HPDE6-E6E7 (cell line): ENCODE measurements at regions not wholly inside any gene's neighbourhood (a gene's known extent, or its start where the extent isn't known, plus 50 kb on each side); places are given as distances from the start of the nearest gene placed in this dataset.
"Not testable (repeated sequence)": the region's sequence is repeated elsewhere in the genome, so short reads cannot be mapped to it uniquely, and the experiment has no call there.

Experiments used
- DNase-seq: peaks from one replicate; pipeline ENCODE4 v3.0.0; 2011; ENCODE audit warnings: missing footprints; ENCODE audit errors: extremely low spot score

DNA sequence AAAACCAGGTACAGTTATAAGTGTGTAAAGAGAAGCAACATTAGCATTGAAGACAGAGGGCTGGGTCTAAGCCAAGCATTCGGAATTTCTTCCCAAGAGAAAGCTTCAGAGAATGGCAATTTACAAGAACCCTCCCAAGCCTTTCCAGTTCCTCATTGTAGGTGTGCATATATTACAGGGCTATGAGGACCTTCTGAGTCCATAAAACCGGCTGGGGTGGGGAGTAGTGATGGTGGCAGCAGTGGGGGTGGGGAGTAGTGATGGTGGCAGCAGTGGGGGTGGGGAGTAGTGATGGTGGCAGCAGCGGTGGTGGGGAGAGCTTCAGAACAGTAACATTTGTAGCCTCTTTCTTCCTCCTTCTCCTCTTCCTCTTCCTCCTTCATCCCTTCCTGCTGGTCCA, 368.7 kb upstream of the UMPS start:
- DNase-seq: no peak

DNA sequence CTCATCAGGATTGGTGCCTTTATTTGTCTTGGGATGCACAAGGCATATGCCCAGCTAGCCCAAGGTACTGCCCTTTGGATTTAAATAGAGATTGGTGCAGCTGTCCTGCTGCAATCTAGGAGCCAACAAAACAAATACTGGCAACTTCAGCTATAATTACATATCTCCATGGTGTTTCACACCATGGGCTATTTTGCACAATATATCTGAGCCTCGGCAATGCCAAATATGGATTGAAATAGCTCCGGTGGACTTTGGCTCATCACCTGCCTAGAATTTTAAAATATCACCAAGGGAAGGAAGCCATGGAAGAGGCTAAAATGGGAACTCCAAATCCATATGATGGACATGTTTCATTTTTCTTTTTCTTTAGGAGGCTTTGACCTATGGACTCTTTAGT, 367.8 kb upstream of the UMPS start:
- DNase-seq: no peak

DNA sequence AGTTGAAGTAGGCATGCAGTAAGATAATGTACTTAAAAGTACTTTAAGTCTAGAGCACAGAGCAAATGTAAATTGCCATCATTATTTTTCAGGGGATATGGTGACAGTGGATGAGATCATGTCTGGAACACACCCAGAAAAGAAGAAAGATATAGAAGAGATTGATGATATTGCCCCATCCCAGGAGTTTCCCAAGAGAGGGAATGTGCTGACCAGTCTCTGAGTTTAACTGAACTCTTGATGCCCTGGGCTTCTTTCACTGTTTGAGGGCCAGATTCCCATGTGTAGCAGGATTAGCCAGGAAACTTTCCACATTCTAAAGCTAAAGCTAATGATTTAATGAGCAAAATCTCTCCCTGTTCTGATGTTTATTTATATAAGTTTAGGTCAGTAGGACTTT, 366.8 kb upstream of the UMPS start:
- no peak for DNase-seq

DNA sequence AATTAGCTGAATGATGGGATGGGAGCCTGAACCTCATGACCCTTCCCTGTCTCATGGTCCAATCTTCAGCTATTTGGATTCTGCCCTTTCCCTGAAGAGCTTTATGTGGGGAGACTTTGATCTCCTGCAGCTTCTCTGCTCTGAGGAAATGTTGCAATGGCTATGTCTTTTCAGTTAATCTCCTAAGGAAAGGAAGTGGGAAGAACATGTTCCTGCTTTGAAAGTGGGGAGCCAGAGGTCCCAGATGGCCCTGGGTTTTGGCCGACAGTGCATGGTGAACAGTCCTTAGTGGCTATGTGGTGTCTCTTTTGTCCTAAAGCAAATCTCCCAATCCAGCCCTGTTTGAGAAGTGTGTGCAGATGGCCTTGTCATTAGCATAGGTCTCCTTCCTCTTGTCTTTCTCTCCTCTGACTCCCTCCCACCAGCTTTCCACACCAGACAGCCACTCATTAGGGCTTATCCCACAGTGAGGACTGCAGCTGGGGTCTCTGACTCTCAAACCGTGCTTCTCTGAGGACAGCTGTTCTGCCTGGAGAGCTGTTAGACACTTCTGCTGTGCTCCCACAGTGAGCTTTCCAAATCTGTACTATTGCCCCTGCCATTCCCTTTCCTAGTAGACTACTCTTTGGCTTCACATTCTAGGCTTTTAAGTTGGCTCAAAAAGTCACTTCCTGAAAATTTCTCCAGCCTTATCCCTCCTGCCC, 365.8 kb upstream of the UMPS start:
- no peak for DNase-seq

DNA sequence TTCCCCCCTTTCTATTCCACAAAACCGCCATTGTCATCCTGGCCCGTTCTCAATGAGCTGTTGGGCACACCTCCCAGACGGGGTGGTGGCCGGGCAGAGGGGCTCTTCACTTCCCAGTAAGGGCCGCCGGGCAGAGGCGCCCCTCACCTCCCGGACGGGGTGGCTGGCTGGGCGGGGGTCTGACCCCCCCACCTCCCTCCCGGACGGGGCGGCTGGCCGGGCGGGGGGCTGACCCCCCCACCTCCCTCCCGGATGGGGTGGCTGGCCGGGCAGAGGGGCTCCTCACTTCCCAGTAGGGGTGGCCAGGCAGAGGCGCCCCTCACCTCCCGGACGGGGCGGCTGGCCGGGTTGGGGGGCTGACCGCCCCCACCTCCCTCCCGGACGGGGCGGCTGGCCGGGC, 363.6 kb upstream of the UMPS start:
- DNase-seq: not testable (repeated sequence)

DNA sequence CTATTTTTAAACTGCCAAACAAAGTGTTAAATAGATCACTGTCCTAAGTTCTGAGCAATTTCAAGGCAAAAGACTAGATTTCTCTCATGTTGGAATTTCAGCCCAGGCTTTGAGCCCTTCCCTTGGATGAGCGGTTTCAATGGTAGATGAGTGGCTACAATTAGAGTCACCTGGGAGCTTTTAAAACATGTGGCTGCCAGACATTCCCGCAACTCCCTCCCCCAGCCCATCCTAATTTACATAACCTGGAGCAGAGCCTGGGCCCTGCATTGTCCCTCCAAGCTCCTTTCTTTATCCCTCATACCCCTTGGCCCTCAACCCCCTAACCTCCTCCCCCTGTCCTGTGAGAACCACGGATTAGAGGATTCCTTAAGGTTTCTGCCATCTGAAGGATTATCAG, 357.5 kb upstream of the UMPS start:
- no peak for DNase-seq

DNA sequence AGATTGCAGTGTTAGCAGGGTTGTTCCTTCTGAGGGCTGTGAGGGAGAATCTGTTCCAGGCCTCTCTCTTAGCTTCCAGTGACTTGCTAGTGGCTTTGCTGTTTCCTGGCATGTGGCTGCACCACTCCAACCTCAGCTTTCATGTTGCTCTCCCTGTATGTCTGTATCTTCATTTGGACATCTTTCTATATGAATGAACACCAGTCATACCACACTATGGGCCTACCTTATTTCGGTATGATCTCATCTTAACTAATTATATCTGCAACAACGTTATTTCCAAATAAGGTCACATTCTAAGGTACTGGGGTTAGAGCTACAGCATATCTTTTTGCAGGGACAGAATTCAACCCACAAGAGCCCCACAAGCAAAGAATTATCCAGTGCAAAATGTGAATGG, 356.7 kb upstream of the UMPS start:
- DNase-seq: no peak

DNA sequence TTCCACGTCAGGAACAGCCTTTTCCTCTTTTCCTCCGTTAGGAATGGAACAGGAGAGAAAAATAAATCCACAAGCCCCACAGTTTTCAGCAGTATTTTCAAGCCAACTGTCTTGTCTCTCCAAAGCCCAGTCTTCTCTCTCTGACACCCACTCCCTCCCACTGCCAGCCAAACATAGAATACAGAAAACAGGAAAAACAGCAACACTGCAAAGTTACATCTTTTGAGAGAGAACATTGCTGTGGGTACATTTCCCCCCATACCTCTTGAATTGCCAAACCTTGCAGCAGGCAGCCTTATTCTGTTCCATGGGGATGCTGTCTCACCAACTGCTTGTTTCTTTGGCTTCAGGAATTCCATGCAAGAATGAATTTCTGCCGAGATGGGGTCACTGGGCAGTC, 355.7 kb upstream of the UMPS start:
- no peak for DNase-seq

DNA sequence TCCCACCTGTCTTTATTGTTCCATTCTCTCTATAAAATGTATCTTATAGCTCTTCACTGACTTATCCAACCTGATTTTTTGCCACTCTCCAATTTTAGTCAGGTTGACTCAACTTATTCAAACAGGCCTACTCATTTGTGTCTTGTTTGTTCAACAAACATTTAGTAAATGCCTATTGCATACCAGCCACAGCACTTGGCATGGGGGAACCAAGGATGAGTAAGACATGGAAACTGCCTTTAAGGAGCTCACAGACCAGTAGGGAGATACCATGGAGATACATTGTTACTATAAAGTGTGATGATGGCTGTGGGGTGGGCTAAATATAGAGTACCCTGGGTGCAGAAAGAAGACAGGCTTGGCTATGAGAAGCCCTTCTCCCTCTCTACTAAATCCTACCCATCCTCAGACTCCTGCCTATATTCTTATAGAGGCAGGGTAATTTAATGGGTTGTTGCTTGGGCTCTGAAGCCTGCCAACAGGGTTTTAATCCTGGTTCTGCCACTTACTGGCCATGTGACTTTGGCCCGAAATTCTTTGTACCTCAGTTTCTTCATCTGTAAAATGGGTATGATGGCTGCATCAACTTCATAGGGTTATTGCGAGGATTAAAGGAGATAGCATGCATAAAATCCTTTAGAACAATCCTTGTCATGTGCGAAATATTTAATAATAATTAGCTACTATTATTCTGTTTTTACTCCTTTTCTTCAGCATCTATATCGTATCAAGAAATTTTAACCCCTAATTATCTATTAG, 348.5 kb upstream of the UMPS start:
- no peak for DNase-seq

DNA sequence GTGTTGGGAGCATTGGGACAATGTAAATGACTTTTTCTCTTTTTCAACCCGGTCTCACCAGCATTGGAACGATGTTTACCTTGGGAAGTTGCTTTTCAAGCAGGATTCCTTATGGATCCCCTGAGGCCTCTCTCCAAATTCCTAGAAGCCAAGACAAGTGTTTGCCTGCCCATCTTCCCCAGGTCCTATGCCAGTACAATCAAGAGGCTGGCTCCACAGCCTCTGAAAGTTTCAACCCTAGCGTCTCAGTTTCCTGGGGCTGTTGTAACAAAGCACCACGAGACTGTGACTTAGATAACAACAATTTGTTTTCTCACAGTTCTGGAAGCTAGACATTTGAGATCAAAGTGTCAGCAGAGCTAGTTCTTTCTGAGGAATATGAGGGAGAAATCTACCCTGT, 347.2 kb upstream of the UMPS start:
- DNase-seq: no peak

DNA sequence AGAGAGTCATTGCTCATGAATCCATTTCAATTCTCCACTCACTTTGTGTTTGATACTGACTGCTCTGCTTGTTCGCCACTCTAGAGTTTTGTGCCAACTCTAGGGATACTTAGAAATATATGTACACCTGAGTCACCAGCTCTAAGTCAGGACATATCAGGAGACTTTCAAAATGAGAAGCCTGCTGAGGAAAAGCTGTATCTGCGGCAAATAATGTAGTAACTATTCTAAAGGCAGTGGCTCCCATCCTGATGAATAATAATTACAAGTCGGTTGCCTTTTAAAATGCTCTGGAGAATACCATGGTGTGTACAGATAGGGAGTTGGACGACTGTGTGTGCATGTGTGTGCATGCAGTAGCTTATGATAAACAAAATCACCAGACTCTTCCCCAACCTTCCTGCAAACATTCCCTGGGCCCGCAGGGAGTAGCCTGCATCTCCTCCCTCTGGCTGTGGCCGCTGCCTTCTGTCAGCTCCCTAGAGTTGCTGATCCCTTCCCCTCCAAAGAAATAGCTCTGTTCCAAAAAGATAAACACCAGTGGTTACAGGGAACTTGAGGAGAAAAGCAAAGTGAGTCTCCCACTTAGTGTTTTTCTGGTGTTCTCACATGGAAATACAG, 346.3 kb upstream of the UMPS start:
- no peak for DNase-seq

DNA sequence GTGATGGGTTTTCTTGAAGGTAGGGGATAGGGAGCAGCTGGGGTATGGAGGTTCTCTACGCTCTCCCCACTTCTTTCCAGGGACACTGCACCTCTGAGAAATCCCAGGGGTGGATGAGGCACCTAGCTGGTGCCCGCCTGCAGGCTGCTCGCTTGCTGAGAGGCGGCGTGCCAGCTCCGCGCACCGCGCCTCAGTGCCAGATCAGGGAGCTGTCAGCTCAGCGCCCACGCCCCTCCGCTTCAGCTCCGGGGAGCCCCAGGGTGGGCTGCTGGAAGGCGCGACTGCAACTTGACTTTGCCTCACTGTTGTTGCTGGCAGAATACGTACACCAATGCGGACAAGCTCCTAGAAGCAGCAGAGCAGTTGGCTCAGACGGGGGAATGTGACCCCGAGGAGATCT, 345.7 kb upstream of the UMPS start:
- no peak for DNase-seq

DNA sequence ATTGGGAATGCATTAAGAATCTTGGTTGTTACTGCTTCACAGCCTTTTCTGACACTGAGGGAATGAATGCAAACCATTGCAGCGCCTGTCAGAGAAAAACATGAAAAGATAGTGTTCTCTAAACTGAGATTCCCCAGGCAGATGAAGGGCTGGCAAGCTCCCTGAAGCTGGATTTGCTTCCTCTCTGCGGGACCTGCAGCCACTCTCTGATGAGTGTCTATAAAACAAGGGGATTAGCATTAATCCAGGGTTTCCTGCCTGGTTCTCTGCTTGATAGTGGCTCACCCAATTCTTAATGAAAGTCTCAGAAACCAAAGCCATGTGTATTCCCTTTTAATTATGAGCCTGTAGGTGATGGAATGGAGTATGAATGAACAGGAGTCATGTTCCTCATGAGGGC, 344.3 kb upstream of the UMPS start:
- no peak for DNase-seq

DNA sequence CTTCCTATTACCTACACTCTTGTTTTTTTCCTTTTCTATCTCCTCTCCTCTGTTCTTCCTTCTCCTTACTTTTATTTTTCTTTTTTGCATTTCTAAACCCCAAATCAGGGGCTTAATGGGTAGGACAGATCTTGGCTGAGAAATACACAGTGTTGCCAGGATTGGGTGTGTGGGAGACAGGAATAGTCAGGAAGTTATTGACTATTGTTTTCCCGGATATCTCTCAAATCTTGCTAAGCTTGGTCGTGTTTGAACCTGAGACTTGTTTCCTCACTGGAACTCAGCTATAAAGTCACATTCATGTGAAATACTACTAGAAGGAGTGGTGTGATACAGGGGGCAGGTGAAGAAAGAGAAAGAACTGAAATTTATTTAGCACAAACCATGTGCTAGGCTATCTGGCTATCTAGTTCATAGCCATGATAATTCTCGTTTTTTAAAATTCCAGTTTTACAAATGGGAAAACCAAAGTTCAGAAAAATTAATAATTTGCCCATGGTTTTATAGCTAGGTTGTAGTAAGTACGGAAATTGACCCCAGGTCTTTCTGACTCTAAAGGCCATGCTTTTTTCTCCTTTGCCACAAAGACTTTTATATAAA, 343.2 kb upstream of the UMPS start:
- no peak for DNase-seq

DNA sequence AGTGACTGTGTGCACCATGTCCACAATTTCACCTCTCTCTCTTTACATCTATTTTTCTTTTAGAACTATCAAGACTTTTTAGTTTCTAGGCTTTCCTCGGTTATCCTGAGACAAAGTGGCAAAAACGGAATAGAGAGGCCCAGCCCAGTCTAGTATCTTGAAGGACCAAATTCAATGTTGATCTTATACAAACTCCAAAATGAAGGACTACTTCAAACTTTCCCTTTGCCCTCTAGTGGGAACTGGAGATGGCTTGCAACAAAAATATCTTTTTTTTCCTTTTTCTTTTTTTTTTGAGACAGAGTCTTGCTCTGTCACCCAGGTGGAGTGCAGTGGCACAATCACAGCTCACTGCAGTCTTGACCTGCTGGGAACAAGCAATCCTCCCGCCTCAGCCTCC, 338.5 kb upstream of the UMPS start:
- no peak for DNase-seq

DNA sequence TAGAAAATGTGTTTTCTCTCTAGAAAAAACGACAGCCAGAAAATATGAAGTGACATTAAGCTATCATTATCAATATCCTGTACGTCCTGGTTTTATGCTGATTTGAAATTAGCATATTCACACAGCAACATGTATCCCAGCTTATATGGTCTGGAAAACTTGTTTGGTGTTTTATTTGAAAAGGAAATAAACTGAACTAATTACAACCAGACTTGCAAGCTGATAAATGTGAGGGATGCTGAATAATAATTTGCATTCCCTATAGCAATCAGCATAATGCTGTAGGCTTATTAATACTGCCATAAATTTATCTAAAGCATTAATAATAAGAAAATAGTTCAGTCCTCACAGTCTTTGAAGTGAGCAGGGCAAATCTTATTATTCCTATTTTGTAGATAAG, 336.9 kb upstream of the UMPS start:
- no peak for DNase-seq

DNA sequence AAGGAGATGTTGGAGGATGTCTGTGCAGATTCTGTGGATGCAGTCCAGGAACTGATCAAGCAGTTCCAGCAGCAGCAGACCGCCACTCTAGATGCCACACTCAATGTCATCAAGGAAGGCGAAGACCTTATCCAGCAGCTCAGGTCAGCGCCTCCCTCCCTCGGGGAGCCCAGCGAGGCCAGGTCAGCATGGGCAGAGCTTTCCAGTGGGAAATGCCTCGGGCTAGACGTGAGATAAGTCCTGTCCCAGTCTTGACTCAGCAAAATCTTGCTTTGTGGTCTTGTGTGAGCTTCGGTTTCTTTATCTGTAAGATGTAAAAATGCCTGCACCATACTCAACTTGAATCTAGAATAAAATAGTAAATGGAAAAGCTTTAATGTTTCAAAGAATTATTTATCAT, 335.1 kb upstream of the UMPS start:
- no peak for DNase-seq

DNA sequence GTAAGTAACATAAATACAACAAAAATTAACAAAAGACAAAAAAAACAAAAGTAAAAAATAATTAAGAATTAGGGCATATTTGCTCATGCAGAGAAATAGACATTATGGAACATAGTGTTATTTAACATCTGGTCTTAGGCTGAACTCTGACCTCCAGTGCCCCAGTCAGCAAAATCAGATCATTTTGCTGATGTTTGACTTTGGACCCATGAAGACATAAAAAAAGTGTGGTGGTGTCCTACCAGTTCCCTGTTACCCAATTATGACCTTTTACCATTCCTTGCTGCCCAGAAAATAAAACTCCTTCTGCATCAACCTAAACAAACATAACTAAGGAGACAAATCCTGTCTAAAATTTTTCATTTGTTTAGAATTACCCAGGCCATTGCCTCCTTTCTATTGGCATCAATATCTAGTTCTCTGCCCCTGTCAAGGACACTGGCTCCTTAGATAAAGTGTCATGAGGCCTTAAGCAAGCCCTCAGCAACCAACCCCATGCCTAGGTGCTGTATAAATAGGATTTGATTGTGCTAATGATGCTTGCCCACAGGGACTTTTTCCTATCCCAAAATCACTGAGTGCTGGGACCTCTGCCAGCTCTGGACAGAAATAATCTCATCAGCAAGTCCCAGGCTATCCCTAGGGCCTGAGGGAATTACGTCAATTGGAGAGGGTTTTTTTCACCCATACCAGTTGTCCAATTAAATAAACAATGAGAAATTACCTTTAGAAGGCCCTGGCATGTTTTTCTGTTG, 334.5 kb upstream of the UMPS start:
- no peak for DNase-seq

DNA sequence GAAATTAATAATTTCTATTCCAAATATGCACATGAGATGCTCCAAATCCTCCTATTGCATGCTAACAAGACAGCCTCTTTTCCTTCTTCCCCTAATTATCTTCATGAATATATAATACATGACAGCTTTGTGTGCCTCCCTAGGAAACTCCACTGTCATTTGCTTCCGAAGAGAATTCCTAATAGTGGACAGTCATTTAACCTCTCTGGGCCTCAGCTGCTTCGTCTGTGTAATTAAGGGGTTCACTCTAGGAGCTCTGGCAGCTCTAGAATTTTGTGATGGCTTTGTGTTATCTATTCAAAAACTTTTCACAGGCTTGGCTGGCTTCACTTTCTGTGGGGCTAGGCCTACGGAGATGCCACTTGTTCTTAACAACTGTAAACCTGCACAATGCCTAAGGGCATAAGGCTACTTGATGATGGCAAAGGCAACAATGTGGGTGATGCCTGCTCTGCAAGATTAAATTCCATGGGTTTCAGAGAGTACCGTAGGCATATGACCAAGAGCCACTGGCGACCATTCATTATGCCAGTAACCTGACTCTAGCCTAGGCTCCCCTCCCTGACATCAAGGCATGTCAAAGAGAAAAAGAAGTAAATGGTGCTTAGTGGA, 333.8 kb upstream of the UMPS start:
- DNase-seq: no peak

DNA sequence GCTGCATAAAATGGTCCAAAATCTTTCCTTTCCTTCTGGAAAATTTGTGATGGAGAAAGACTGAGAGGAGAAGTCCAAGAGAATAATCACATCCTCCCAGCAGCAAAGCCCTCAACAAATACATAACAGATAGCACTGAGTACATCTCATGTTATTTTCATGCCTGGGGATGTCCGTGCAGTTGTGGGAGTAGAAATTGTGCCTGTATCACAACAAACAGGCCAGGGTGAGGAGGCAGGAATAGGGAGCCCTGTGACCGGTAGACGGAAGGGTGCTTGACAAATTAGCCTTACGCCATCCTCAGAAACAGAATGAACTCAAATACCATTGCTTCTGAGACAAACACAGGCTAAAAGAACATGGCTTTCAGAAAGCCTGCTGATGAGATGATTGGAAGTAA, 333.2 kb upstream of the UMPS start:
- no peak for DNase-seq

DNA sequence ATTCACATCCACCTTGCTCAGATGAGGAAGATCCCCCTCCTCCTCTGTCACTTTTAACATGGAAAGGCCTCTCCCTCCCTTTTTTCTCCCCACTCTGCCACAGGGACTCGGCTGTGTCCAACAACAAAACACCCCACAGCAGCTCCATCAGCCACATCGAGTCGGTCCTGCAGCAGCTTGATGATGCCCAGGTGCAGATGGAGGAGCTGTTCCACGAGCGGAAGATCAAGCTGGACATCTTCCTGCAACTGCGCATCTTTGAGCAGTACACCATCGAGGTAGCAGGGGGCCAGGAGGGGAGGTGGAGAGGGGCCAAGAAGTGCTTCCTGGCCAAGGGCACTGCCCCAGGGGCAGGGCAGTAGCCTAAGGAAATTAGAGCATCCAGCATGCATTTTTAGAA, 331.7 kb upstream of the UMPS start:
- no peak for DNase-seq

DNA sequence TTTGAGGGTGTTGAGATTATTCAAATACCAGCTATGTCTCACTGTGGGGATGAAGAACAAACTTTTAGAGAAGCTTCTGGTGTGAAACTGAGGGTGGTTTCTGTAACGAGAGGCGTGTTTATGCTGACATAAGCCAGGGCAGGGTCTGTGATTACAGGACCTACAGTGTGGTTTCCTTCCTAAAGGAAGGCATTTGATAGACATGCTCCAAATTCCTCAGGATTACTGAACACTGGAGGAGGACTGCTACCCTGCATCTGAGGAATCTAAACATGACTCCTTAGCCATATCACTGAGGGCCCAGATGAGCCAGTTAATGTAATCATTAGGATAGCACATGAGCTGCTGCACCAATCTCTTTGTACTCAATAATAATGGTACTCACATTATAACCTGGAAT, 328.4 kb upstream of the UMPS start:
- DNase-seq: no peak
